OCI-LY3 (cell line): ENCODE measurements at regions not wholly inside any gene's neighbourhood (a gene's known extent, or its start where the extent isn't known, plus 50 kb on each side); places are given as distances from the start of the nearest gene placed in this dataset.

Source experiments
- EZH2phosphoT487 ChIP-seq: fragments of 200-600 bp; shearing (Covaris generic); IDR thresholded peaks from 2 replicates; pipeline ENCODE4 v1.6.1; 2018; ENCODE audit warnings: antibody characterized with exemption, mixed run types, low read depth
- TF ChIP-seq, protein P1 (sequence below): fragments of 200-600, 300-600 bp; sonication (generic); IDR thresholded peaks from 2 replicates; pipeline ENCODE4 v1.5.1; 2014; ENCODE audit warnings: antibody characterized with exemption, low read length, low read depth

DNA sequence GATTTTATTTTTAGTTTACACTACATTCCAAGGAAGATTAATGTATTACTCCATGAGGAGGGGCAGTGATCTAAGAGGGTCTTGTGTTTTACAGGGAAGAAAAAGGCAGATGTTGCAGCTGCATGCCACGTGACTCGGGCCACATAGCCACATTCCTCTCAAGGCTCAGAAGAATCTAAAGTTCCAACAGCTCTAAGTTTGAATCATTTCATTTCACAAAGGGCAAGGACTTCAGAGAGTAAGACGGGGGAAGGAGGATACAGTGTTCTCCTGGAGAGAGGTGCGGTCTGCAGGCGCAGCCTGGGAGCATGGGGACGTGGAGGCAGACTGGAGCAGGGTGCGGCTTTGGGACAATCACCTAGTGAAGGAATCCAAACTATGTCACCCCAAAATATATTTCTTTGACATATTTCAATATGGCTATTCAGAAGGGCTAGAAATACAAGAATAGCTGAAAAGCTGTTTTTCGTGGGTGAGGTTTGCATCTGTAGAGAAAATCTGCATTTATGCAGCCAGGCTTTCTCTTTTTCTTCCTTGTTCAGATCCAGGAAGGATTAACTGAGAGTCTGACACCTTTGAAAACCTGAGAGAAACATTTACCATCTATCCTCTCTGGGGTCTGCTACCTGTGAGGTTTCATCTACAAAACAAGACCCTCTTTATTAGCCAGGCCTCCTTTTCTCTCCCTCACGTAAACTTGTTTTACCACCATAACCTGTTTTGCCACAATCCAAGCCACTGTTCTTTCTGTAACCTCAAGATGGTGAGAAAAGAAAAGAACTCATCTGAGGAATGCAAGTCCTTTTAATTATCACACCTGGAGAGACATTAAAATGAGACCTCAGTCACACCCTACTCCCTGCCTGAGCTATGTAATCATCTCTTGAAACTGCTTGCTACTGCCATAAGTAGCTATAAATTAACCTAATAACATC, 165.1 kb upstream of the NDUFV2 start:
- TF ChIP-seq, protein P1, sequence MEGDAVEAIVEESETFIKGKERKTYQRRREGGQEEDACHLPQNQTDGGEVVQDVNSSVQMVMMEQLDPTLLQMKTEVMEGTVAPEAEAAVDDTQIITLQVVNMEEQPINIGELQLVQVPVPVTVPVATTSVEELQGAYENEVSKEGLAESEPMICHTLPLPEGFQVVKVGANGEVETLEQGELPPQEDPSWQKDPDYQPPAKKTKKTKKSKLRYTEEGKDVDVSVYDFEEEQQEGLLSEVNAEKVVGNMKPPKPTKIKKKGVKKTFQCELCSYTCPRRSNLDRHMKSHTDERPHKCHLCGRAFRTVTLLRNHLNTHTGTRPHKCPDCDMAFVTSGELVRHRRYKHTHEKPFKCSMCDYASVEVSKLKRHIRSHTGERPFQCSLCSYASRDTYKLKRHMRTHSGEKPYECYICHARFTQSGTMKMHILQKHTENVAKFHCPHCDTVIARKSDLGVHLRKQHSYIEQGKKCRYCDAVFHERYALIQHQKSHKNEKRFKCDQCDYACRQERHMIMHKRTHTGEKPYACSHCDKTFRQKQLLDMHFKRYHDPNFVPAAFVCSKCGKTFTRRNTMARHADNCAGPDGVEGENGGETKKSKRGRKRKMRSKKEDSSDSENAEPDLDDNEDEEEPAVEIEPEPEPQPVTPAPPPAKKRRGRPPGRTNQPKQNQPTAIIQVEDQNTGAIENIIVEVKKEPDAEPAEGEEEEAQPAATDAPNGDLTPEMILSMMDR: no peak
- no peak for TF ChIP-seq EZH2phosphoT487
